T-helper 1 cell treated with Interleukin-12 subunit alpha and Interleukin-12 subunit beta and Interleukin-4 antibody, amounts not matched to agents 30 ng/mL and 1 ng/mL, for 36 hours (primary cell): ENCODE measurements at regions not wholly inside any gene's neighbourhood (a gene's known extent, or its start where the extent isn't known, plus 50 kb on each side); places are given as distances from the start of the nearest gene placed in this dataset.

Experiments
- intact Hi-C: fragments of 100-400 bp; cut with micrococcal nuclease; formaldehyde crosslinking; loops from one replicate; pipeline ENCODE4 v1.15.1; 2024

GRCh38 chr13:74004109-74004508, 130.1 kb downstream of the KLF12 start:
- intact Hi-C loops = no loop called here

- intact Hi-C loops = no loop called here
These were observed 130.8 kb downstream of the KLF12 start for GRCh38 chr13:74003374-74003773.

- intact Hi-C loops = no loop called here
These were observed 133.3 kb downstream of the KLF12 start for GRCh38 chr13:74000876-74001275.

- intact Hi-C loops = no loop called here
These were observed 135.6 kb downstream of the KLF12 start for GRCh38 chr13:73998631-73999030.

GRCh38 chr13:73997964-73998363, 136.2 kb downstream of the KLF12 start:
- intact Hi-C loops = no loop called here

GRCh38 chr13:73996569-73996968, 137.6 kb downstream of the KLF12 start:
- intact Hi-C loops = no loop called here

- intact Hi-C loops = no loop called here
These were observed 138.5 kb downstream of the KLF12 start for GRCh38 chr13:73995736-73996135.

- intact Hi-C loops = no loop called here
These were observed 140.5 kb downstream of the KLF12 start for GRCh38 chr13:73993661-73994060.

- intact Hi-C loops = no loop called here
These were observed 142.3 kb downstream of the KLF12 start for GRCh38 chr13:73991884-73992283.

- intact Hi-C loops = no loop called here
These were observed 142.8 kb downstream of the KLF12 start for GRCh38 chr13:73991384-73991783.

- intact Hi-C loops = loop anchor here (5.0 kb wide), 1 partner anchor 243 kb away; no protein-coding TSS in a partner anchor
These were observed 144.9 kb downstream of the KLF12 start for GRCh38 chr13:73989244-73989843.

GRCh38 chr13:73988461-73988860, 145.7 kb downstream of the KLF12 start:
- intact Hi-C loops = loop anchor here (5.0 kb wide), 1 partner anchor 244 kb away; no protein-coding TSS in a partner anchor

- intact Hi-C loops = loop anchor here (5.0 kb wide), 1 partner anchor 245 kb away; no protein-coding TSS in a partner anchor
These were observed 146.6 kb downstream of the KLF12 start for GRCh38 chr13:73987618-73988017.

- intact Hi-C loops = loop anchor here (1.0 to 5.0 kb wide), 5 partner anchors 41 to 302 kb away; no protein-coding TSS in a partner anchor
These were observed 148.4 kb downstream of the KLF12 start for GRCh38 chr13:73985783-73986182.

GRCh38 chr13:73984949-73985691, 149.1 kb downstream of the KLF12 start:
- intact Hi-C loops = loop anchor here (1.0 to 5.0 kb wide), 5 partner anchors 42 to 302 kb away; no protein-coding TSS in a partner anchor

GRCh38 chr13:73984201-73984600, 150.0 kb downstream of the KLF12 start:
- intact Hi-C loops = loop anchor here (2.0 kb wide), 2 partner anchors 43 to 79 kb away; no protein-coding TSS in a partner anchor

- intact Hi-C loops = no loop called here
These were observed 151.1 kb downstream of the KLF12 start for GRCh38 chr13:73983109-73983508.

- intact Hi-C loops = no loop called here
These were observed 152.6 kb downstream of the KLF12 start for GRCh38 chr13:73981595-73981994.

- intact Hi-C loops = no loop called here
These were observed 158.4 kb downstream of the KLF12 start for GRCh38 chr13:73975767-73976166.

- intact Hi-C loops = no loop called here
These were observed 160.2 kb downstream of the KLF12 start for GRCh38 chr13:73974051-73974450.

GRCh38 chr13:73973156-73973555, 161.0 kb downstream of the KLF12 start:
- intact Hi-C loops = no loop called here

- intact Hi-C loops = no loop called here
These were observed 161.7 kb downstream of the KLF12 start for GRCh38 chr13:73972545-73972944.

- intact Hi-C loops = no loop called here
These were observed 162.7 kb downstream of the KLF12 start for GRCh38 chr13:73971481-73971880.
